Activated CD8-positive, alpha-beta memory T cell treated with anti-CD3 and anti-CD28 coated beads, Interleukin-2, amount 50 U/mL, for 24 hours (primary cell): ENCODE measurements at regions not wholly inside any gene's neighbourhood (a gene's known extent, or its start where the extent isn't known, plus 50 kb on each side); places are given as distances from the start of the nearest gene placed in this dataset.

Experiments
- DNase-seq: peaks from one replicate; pipeline ENCODE4 v3.0.0-alpha.2; 2020; ENCODE audit errors: extremely low read depth

DNA sequence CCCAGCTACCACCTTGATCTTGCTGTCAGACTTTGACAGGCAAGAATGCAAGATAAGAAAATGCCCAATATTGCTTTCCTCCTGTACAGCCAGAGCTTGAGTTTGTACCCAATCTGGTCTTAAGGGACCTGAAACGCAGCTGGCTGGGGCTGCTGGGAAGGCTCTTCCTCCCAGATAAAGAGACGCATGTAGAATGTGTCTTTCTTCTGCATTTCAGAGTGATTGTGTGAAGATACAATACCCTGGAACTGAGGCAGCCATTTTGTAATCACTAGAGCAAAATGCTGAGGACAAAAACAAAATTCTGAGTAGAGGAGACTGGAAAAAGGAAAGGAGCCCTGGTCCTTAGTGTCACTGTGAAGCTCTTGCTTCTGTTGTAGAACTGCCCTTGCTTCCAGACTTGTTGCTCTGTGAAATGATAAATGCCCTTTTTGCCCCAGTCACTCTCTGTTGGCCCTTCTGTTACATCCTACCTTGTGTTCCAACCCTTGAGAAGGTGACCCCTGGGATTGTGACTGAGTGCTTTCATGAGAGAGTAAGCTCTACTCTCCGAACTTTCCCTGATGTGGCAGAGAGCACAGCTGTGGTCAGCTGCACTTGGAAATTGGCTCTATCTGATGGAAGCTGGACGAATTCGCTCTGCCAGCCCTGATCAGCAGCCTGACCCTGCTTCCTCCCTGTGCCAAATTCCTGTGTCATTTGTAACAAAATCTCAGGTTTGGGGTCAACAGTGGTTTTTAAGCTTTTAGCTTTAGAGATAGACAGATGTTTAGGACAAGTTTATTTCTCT lies 137.4 kb upstream of the RBMS1 start:
- no peak for DNase-seq

DNA sequence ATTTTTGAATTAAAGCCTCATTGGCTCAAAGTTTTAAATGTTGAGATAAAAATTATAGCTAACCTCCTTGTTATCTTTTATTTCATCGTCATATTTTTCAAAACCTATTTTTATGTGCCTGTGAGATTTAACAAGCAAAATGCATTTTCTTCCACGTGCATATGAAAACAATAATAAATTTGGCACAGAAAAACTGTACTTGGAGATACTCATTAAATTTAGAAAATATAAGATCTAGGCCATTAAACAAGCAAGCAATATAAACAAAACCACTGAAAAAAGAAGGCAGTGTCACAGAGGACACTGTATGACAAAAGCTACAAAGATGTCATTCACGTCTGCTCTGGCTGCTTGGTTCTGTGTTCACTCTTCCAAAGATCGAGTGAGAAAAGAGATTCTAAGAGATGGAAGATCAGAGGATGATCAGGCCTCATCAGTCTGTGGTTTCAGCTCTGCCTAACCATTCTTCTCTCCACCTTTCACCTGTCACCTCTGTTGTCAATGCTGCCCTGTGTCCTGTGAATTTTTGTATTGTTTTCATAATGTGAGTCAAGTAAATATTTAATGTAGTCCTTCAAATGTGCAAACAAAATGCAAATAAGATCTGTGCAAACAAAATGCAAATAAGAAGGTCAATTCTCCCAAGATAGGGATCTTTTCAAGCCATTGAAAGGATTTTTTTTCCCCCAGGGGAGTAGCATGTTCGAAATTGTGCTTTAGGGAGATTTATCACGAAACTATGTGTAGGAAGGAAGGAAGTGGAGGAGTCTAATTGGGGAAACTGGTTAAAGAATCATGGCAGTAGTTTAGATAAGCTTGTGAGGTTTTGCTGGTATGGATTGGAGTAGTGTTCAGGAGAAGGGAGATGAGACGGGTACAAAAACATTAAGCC lies 138.7 kb upstream of the RBMS1 start:
- DNase-seq: no peak

DNA sequence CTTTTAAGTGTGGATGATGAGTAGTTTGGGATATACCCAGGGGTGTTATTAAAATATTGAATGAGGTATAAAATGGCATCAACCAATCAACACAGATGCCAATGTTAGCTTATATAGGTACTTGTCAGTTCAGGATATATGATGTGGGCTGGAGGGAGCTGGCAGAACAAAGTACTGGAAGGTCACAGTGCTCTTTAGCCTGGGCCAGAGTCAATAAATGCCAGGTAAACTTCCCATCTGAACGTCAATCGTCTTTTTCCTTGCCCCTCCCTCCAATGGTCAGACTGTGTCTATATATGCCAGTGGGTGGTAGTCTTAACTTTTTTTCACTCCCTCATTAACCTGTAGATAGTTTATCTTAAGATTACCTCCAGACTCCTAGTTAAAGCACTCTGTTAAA lies 140.8 kb upstream of the RBMS1 start:
- DNase-seq: no peak

DNA sequence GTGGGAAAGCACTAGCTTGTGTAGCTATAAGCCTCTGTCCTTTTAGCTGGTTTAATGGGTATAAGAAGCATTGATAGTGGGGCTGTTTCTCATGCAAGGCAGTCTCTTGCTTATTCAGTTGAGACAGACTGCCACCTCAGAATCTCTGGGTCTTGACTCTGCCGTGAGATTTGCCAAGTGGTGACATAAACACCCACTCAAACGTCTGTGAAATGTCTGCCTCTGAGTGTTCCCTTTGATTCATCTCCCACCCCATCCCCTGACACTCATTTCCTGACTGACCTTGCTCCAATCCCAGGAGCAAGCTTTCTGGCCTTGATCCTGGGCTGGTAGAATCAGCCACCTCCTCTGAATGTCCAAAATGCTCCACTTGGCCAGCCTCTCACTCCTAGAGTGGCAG lies 141.9 kb upstream of the RBMS1 start:
- no peak for DNase-seq

DNA sequence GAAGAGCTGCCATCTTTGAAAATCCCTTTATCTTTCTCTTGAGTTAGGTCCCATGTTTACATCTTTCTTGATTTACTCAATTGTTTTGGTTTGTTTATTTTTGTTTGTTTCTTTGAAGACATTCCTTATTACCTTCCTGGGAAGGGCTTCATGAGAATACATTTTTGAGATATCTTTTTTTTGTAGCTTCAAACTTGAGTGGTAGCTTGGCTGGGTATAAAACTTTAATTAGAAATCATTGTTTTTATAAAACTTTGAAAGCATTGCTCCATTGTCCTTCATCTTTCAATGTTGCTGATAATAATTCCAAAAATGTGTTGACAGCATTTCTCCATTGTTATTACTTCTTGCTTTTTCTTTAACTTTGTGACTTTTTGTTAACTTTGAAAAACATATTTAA lies 145.9 kb upstream of the RBMS1 start:
- no peak for DNase-seq

DNA sequence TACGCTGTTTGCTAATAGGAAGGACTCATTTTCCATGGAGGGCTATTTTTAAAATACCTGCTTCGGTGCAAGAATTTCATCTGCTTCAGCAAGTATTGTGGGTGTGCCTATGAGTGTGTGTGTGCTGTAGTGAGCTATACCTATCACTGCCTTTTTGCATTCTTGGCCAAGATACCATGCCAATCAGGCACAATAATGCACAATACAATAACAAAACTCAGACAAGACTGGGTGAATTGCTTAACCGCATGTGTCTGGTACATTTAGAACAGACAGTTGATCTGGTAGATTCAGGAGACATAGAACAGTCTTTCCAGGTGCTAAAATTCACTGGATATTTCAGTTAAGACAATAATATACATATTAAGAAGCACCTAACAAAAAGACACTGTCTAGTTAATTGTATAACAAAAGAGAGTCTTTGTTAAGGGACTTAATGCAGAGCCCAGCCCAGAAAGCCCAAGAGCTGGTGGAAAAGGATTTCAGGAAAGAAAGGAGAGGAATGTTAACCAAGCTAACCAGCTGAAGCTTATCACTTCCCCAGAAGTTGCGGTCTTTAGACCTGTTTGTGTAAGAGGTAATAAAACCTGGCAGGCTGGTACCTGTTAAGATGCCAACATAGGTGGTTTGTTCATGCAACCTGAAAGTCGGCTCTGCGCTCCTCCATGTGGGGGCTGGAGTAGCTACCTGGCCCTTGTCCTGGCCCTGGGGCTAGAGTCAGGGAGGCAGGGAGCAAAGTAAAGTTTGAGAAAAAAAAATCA lies 153.3 kb upstream of the RBMS1 start:
- no peak for DNase-seq

DNA sequence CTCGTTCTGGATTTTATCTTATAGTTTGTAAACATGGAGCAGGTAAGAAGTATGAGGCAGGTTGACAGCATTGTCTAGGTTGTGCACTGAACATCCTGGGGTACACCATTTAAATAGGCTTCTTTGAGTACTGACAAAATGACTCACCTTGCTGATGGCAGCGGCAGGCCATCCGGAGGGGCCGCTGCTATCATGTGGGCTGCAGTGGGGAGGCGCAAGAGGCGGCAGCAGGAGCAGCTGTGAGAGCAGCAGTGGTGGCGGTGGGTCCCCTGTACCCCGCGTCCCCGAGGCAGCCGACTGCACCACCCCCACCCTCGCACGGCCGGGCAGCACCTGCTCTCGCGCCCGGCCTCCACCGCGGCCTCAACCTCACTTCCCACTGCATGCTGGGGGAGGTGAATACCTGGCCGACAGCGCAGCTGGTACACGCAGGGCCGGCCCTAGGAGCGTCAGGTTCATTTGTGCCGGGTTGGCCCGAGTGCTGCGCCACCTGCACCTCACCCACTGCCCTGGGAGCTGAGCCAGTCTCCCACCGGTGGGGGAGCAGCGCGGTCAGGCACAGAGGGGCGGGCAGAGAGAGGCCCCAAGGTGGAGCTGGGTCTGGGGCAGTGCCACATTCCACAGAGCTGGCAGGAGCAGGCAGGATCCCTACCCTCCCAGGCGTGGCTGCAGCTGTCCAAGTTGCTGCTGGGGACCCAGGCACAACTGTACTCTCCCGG lies 154.5 kb upstream of the RBMS1 start:
- no peak for DNase-seq

DNA sequence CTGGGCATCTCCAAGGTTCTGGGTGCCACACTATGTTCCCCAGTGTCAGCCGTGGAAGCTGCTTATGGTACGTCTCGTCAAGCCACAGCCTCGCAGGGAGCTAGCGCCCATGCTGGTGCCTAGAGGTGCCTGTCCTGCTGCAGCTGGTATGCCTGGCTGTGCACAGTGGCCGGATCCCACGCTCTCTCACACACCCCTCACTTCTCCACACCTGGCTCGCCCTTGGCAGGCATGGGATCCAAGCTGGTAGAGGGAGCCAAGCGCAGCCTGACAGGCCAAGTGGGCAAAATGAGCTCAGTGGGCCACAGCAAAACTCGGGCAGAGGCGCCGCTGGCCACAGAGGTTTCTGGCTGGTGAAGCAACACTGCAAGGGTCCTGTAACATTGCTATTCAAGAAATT lies 156.1 kb upstream of the RBMS1 start:
- no peak for DNase-seq

DNA sequence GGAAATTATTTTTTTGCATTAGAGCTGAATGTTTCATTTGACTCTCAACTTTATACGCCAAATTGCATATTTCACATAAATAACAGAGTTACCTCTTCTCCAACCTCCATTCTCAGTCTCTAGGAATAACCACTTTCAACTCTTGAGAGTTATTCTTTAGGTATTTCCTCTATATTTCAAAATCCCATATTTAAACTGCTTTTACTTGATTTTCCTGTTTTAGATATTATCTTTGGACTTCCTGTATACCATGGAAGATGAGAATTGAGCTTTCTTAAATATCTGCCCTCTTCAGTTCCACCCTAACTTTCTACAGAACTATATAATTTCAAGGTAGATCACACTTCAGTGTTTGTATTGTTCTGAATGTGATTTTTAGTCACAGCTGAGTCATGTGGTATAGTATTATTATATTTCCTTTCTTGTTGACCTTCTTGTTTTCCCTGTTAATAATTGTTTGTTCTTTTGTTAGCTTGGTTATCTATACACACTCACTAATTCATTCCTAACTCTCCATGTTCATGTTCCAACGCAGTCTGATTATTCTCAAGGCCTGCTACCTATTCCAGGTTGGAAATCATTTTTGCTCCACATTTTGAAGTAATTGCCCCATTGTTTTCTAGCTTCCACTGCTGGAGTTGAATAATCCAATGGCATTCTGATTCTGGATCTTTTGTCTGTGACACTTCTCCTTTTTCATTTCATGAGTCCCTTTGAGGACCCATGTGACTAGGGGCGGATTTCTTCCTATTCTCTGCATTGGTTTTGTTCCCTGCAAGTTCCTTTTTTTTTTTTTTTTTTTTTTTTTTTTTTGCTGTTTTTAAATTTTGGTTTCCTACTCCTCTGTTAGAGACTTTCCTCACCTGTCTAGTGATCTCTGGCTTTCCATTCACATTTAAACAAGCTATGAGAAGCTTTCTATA lies 156.8 kb upstream of the RBMS1 start:
- no peak for DNase-seq

DNA sequence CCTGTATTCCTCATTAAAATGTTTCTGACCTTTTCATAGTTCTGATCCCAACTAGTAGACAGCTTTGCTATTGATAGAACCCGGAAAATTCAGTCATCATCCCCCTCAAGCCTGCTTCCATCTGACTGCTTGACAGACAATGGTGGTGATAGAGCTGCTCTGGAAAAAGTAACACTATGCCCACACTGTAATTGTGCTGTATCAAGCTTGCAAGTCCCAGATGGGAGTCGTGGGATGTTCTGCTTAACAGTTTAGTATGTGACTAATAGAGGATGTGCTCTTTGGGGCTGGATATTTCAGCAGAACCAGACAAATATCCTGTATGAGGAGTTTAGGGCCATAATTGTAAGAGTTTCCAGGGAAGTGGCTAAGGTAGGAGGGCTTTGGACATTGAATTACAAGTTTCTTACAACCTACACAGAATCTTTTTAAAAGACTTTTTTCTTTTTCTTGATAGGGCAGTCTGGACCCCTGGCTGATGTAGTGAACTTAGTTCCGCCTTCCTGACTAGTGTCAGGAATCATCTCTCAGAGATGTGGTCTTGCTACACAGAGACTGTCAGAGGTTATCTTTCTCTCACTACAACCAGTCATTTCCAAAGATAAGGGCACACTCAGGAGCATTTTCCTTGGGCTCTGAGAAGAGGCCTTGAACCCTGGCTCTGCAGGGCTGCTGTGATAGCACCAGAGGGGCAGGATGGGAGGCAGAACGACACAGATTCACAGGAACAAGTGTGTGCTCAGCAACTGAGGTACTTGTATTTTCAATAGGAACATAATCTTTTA lies 158.0 kb upstream of the RBMS1 start:
- DNase-seq: no peak

DNA sequence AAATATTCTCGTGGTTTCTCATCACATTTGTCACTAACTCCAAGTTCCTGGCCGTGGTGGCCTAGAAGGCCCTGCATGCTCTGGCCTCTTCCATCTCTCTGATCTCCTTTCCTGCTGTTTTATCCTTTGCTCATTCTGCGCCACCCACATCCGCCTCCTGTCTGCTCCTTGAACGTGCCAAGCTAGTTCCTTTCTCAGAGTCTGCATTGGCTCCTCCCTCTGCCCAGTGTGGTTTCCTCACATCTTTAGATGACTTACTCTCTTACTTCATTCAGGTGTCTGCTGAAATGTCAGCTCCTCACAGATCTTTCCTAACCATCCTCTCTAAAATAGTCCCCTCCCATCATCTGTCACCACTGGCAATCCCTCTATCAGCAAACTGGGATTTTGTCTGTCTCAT lies 158.6 kb upstream of the RBMS1 start:
- DNase-seq: peak; percentile 13

DNA sequence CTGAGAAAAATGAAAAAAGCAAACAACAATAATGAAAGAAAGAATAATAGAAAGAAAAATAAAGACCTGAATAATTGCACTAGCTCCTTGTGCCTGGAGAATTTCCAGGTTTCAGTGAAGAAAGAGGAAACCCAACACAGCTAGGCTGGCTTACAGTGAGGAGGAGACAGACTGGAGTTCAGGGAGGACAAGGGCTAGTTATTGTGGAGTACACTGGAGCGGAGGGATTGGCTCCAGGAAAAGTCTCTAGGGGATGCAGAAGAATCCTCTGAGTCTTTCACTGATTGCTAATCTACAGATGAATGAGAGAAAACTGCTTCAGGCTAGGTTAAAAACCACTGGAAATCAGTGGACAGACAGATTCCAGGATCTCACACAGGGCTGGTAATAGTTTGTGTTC lies 163.6 kb upstream of the RBMS1 start:
- no peak for DNase-seq

DNA sequence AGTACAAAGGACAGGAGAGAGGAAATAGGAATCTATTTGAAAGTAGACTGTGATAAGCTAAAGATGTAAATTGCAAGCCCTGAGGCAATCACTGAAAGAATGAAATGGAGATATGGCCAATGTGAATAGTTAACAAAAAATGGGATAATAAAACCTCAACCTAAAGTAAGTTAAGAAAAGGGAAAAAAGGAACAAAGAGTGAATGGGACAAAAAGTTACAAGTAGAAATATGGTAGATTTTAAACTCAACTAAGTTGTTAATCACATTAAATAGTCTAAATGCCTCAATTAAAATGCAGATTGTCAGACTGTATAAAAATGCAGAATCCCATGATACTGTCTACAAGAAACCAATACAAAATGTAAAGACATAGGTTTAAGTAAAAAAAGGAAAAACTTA lies 165.2 kb upstream of the RBMS1 start:
- DNase-seq: no peak

DNA sequence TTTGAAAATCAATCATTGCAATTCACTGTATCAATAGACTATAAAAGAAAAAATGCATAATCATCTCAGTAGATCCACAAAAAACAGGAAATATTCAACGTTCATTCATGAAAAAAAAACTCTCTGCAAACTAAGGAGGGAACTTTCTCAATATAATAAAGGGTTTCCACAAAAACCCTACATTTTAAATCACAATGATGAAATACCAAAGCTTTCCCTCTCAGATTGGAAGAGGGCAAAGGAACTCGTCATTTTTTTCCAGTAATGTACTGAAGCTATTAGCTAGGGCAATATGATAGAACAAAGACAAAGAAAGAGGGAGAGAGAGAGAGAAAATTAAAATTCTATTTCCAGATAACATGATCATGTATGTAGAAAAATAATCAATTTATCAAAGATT lies 167.1 kb upstream of the RBMS1 start:
- DNase-seq: no peak

DNA sequence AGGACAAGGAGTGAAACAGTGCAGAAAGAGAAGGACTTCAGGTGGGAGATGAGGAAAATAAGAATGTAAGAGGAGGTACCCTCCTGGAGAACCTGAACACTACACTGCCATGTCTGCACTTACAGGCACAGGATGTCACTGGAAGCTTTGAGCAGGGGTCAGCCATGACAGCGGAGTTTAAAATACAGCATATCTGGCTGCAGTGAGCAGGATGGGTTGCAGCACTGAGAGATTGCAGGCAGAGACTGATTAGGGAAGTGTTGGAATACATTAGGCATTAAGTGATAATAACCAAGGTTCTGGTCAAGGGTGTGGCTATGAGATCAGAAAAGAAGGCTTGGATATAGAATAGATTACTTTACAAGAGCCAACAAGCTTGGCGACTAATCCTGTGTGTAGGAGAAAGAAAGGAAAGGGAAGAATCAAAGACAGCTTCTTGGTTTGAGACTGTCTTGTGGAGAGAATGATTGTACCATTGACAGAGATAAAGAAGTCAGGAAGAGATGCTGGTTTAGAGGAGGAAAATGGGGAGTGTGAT lies 171.1 kb upstream of the RBMS1 start:
- no peak for DNase-seq

DNA sequence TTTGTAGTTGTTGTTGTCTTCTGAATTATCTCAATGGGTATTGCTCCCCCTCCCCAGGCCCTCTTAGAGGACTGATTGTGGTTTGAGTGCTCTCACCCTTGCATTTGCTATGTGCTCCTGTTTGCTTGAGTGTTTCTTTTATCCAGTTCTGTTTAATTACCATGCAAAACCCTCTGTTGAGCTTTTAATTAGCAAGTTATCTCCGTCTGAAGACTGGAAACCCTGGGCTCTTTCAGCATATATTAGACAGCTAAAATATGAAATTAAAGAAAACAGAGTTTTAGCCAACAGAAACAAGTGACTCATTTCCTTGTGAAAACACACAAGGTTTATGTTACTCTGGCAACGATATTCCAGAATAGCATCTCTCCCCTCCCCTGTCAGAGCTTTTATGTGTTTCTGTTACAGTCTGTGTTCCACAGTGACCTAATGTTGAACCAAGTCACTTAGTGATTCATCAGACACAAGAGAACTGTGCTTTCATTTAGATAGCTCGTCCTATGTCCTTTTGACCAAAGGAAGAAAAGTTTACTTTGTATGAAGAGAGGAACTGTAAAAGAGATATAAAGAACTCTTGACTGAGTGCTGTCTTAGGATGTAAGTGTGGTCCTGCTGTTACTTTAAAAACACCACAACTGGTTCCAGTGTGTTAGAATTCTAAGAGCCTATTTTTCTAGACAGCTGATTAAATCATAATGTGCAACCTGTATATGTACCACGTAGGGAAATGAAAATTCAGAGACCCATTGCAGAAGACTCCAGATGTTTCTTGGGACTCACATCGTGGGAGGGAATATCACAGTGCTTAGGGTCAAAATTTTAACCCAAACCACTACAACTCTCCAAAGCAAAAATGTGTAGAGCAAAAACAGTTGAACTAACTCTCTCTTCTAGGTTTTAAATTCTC lies 172.8 kb upstream of the RBMS1 start:
- no peak for DNase-seq

DNA sequence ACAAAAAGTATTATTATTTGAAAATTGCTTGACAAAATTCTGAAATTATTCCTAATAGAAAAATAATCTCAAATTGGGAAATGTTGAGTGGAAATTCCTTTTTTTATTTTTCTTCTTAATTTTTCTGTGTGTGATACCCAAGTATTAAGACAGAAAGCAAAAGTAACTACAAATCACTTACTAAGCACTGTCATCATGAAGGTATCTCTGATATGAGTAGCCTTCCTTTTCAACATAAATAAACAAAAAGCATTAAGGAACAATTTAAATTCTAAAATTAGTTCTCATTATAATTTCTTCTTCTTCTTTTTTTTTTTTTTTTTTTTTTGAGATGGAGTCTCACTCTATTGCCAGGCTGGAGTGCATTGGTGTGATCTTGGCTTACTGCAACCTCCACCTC lies 174.2 kb upstream of the RBMS1 start:
- no peak for DNase-seq

DNA sequence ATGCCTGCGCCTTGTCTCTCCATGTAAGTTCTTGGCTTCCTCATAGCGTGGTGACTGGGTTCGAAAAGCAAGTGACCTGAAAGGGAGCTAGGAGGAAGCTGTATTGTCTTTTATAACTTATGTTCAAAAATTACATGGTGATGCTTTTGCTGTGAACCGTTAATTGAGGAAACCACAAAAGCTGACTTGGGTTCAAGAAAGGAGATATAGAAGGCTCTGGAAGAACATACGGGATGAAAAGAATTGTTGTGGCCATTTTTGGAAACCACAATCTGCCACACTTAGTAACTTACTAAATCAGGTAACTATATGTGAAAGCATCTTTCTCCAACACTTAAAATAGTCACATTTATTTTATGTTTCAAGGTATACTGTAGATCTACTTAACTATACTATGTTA lies 177.0 kb upstream of the RBMS1 start:
- DNase-seq: no peak

DNA sequence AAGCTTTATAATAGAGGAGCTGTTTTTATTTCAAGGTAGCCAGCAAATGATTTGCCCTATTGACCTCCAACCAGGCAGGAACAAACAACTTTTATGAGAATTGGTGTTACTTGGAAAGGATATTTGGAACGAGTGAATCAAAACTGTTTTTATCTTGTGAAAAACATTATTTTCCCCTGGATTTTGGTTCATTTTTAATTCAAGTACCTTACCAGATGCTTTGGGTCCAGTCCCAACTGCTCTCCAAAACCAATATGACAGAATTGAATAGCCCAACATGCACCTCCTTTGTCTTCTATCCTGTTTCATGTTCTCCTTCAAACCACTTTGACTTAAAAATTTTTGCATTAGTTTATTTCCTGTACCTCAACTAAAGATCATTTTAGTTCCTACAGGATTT lies 178.6 kb upstream of the RBMS1 start:
- no peak for DNase-seq
